Epithelial cell of proximal tubule (primary cell): ENCODE measurements at regions not wholly inside any gene's neighbourhood (a gene's known extent, or its start where the extent isn't known, plus 50 kb on each side); places are given as distances from the start of the nearest gene placed in this dataset.
A peak's percentile ranks its signal among the peaks of the same experiment; 100 is the strongest.

ENCODE experiments used
- DNase-seq: peaks from one replicate; pipeline ENCODE4 v3.0.0-alpha.2; 2011; ENCODE audit warnings: low read depth
- H3K4me3 ChIP-seq: 2 replicates; pipeline ENCODE4 v1.5.1; 2011; ENCODE audit warnings: low read depth, mild to moderate bottlenecking, low read length
- CTCF ChIP-seq: conservative IDR thresholded peaks from 2 replicates; pipeline ENCODE4 v1.5.1; 2012; ENCODE audit warnings: low read depth, mild to moderate bottlenecking, low read length

GRCh38 chr12:93243689-93244513, 133.8 kb upstream of the NUDT4 start:
- DNase-seq: peak; percentile 71

GRCh38 chr12:93244514-93245077, 133.1 kb upstream of the NUDT4 start:
- TF ChIP-seq CTCF: no peak
- H3K4me3 ChIP-seq: no peak overlapping the region
- no peak for DNase-seq

More at GRCh38 chr12:93243689-93244513, 133.8 kb upstream of the NUDT4 start:
- TF ChIP-seq CTCF: no peak
- no peak overlapping the region for H3K4me3 ChIP-seq

- no peak for TF ChIP-seq CTCF
- H3K4me3 ChIP-seq: no peak overlapping the region
- DNase-seq: no peak
Observed at GRCh38 chr12:93245543-93245942, 132.2 kb upstream of the NUDT4 start.

GRCh38 chr12:93247313-93247991, 130.3 kb upstream of the NUDT4 start:
- no peak for DNase-seq
- TF ChIP-seq CTCF: no peak

GRCh38 chr12:93252221-93252620, 125.5 kb upstream of the NUDT4 start:
- no peak for DNase-seq
- no peak overlapping the region for H3K4me3 ChIP-seq
- no peak for TF ChIP-seq CTCF

More at GRCh38 chr12:93247313-93247991, 130.3 kb upstream of the NUDT4 start:
- H3K4me3 ChIP-seq: no peak overlapping the region

GRCh38 chr12:93254911-93255310, 122.8 kb upstream of the NUDT4 start:
- DNase-seq: no peak
- TF ChIP-seq CTCF: no peak
- no peak overlapping the region for H3K4me3 ChIP-seq
